ENCODE measurements at regions not wholly inside any gene's neighbourhood (a gene's known extent, or its start where the extent isn't known, plus 50 kb on each side); places are given as distances from the start of the nearest gene placed in this dataset.

DNA sequence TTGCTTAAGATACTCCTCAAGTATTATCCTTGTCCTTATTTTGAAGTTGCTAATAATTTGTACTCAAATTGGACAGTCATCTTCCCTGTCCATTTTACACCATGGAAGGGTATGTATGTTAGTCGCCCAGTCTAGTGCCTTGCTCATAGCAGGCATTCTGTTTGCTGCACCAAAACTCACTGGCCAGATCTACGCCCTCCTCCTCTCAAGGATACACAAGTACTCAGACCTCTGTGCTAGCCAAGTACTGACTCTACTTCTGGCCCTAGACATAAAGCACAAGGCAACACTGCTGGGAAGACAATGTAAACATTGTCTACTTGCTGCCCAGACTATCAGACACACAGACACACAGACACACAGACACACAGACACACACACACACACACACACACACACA is 57.7 kb downstream of the DNAAF9 start:
- peaks cover 53 to 72% of the 10 kb centered on the region in 2 donors for H3K36me3 Mint-ChIP-seq
- Histone ChIP-seq H3K4me3 (replicated peaks in 1 of 3; ENCODE audit: low read depth in 2 of 3, low read length in 3 of 3) (no peak overlapping the region), H3K27me3 (ENCODE audit: control insufficient read depth in 2 of 2, insufficient read depth in 2 of 2, low read length in 2 of 2) (no peaks in the 10 kb centered on the region), H3K79me2 (ENCODE audit: insufficient read depth, low read length) (no peaks in the 10 kb centered on the region), H3K9me3 (replicated peaks in 1 of 2; ENCODE audit: control insufficient read depth in 1 of 2, insufficient read depth in 1 of 2, low read length in 2 of 2) (no peaks in the 10 kb centered on the region), H3K4me1 (ENCODE audit: control insufficient read depth in 1 of 2, insufficient read depth in 2 of 2, low read length in 2 of 2) (no peaks in the 10 kb centered on the region), H2AFZ (ENCODE audit: insufficient read depth, low read depth, low read length, poor library complexity, severe bottlenecking) (no peak overlapping the region), H3K9ac (ENCODE audit: insufficient read depth, low read length, poor library complexity, severe bottlenecking) (no peak overlapping the region), H4K20me1 (ENCODE audit: insufficient read depth, low read length) (no peaks in the 10 kb centered on the region), H3K27ac (ENCODE audit: low read depth in 1 of 2, low read length in 2 of 2) (no peak overlapping the region), H3K36me3 (replicated peaks in 1 of 2; ENCODE audit: control insufficient read depth in 1 of 2, insufficient read depth in 2 of 2, low read length in 2 of 2) (peaks cover 35 to 78% of the 10 kb centered on the region in 2 donors), H3K4me2 (replicated peaks; ENCODE audit: extremely low read depth, low read length, poor library complexity, severe bottlenecking) (no peak overlapping the region)
- H3K4me1 Mint-ChIP-seq: peaks cover 4% of the 10 kb centered on the region
- H3K9me3 Mint-ChIP-seq: no peaks in the 10 kb centered on the region
- intact Hi-C loops (cut with micrococcal nuclease): no loop called here
- peaks cover 0 to 2% (median 0%) of the 10 kb centered on the region in 3 donors for H3K27me3 Mint-ChIP-seq (ENCODE audit: low read depth in 3 of 3)
- DNase-seq: no peak
- H3K27ac Mint-ChIP-seq: peak overlapping the region in 1 of 7 donors; percentile 57
- TF ChIP-seq, protein P1, sequence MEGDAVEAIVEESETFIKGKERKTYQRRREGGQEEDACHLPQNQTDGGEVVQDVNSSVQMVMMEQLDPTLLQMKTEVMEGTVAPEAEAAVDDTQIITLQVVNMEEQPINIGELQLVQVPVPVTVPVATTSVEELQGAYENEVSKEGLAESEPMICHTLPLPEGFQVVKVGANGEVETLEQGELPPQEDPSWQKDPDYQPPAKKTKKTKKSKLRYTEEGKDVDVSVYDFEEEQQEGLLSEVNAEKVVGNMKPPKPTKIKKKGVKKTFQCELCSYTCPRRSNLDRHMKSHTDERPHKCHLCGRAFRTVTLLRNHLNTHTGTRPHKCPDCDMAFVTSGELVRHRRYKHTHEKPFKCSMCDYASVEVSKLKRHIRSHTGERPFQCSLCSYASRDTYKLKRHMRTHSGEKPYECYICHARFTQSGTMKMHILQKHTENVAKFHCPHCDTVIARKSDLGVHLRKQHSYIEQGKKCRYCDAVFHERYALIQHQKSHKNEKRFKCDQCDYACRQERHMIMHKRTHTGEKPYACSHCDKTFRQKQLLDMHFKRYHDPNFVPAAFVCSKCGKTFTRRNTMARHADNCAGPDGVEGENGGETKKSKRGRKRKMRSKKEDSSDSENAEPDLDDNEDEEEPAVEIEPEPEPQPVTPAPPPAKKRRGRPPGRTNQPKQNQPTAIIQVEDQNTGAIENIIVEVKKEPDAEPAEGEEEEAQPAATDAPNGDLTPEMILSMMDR (IDR thresholded peaks at IDR 0.05): no peak
- 100% methylated on average over 1 of the region's 2 CpGs for WGBS (ENCODE audit: insufficient coverage)
- H3K4me3 Mint-ChIP-seq: no peak overlapping the region

DNA sequence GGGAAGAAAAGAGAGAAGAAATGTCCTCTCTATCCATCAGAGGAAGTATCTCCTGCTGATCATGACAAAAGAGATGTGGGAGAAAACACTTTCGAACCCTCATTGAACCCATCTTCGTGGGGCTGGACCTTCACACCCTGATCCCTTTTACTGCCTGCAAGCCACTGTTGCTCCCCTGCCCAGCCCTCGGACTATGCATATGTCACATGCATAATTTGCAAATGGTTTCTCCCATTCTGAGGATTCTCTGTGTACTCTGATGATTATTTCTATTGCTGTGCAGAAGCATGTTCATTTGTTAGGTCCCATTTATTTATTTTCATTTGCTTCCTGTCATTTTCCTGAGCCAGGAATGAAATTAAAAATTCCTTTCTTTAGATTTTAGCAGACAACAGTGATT is 64.7 kb downstream of the DNAAF9 start:
- Mint-ChIP-seq H3K4me3 (no peak overlapping the region), H3K27ac (no peak overlapping the region)
- WGBS (ENCODE audit: insufficient coverage): no CpG with 5 or more reads among the region's 3 CpGs

More for the DNA sequence above, 64.7 kb downstream of the DNAAF9 start:
- H3K9ac ChIP-seq (ENCODE audit: insufficient read depth, low read length, poor library complexity, severe bottlenecking): no peak overlapping the region
- H3K9me3 ChIP-seq (replicated peaks in 1 of 2; ENCODE audit: control insufficient read depth in 1 of 2, insufficient read depth in 1 of 2, low read length in 2 of 2): no peaks in the 10 kb centered on the region
- H3K27me3 ChIP-seq (ENCODE audit: control insufficient read depth in 2 of 2, insufficient read depth in 2 of 2, low read length in 2 of 2): no peaks in the 10 kb centered on the region
- intact Hi-C loops (cut with micrococcal nuclease): no loop called here
- peaks cover 38 to 90% of the 10 kb centered on the region in 2 donors for H3K36me3 ChIP-seq (replicated peaks in 1 of 2; ENCODE audit: control insufficient read depth in 1 of 2, insufficient read depth in 2 of 2, low read length in 2 of 2)
- peaks cover 0 to 1% (median 0%) of the 10 kb centered on the region in 7 donors for H3K9me3 Mint-ChIP-seq
- no peak for DNase-seq
- H3K4me3 ChIP-seq (replicated peaks in 1 of 3; ENCODE audit: low read depth in 2 of 3, low read length in 3 of 3): no peak overlapping the region
- H2AFZ ChIP-seq (ENCODE audit: insufficient read depth, low read depth, low read length, poor library complexity, severe bottlenecking): no peak overlapping the region
- no peaks in the 10 kb centered on the region for H3K79me2 ChIP-seq (ENCODE audit: insufficient read depth, low read length)
- peaks cover 72 to 82% of the 10 kb centered on the region in 2 donors for H3K36me3 Mint-ChIP-seq
- H3K4me1 Mint-ChIP-seq: peaks cover 9% of the 10 kb centered on the region
- H3K27me3 Mint-ChIP-seq (ENCODE audit: low read depth in 3 of 3): no peaks in the 10 kb centered on the region
- no peaks in the 10 kb centered on the region for H3K4me1 ChIP-seq (ENCODE audit: control insufficient read depth in 1 of 2, insufficient read depth in 2 of 2, low read length in 2 of 2)
- no peak overlapping the region for H3K27ac ChIP-seq (ENCODE audit: low read depth in 1 of 2, low read length in 2 of 2)
- TF ChIP-seq, protein P1 (IDR thresholded peaks at IDR 0.05): no peak
- H4K20me1 ChIP-seq (ENCODE audit: insufficient read depth, low read length): no peaks in the 10 kb centered on the region
- H3K4me2 ChIP-seq (replicated peaks; ENCODE audit: extremely low read depth, low read length, poor library complexity, severe bottlenecking): no peak overlapping the region

Data from CD14-positive monocyte (primary cell).